Lower lobe of right lung (tissue), 2 donors: ENCODE measurements at regions not wholly inside any gene's neighbourhood (a gene's known extent, or its start where the extent isn't known, plus 50 kb on each side); places are given as distances from the start of the nearest gene placed in this dataset.
A peak's percentile ranks its signal among the peaks of the same experiment; 100 is the strongest.

ENCODE experiments used
- ATAC-seq, 2 donors: fragments of 200-7000 bp; cut with Tn5 transposase; one replicate each; pipeline ENCODE4 v1.9.1; 2020 to 2022; ENCODE audit warnings: mild to moderate bottlenecking in 2 of 2, moderate library complexity in 2 of 2
- DNase-seq: peaks from one replicate; pipeline ENCODE4 v3.0.0-alpha.2; 2020
- H3K27ac ChIP-seq: fragments of 200-600 bp; one replicate; pipeline ENCODE4 v1.8.0; 2022
- H3K27me3 ChIP-seq: fragments of 200-600 bp; one replicate; pipeline ENCODE4 v1.8.0; 2022; ENCODE audit warnings: low read depth
- H3K36me3 ChIP-seq: fragments of 200-600 bp; one replicate; pipeline ENCODE4 v1.8.0; 2022; ENCODE audit warnings: mild to moderate bottlenecking
- H3K4me1 ChIP-seq: fragments of 200-600 bp; one replicate; pipeline ENCODE4 v1.8.0; 2022
- H3K4me3 ChIP-seq: fragments of 200-600 bp; one replicate; pipeline ENCODE4 v1.8.0; 2022; ENCODE audit warnings: mild to moderate bottlenecking
- H3K9me3 ChIP-seq: fragments of 200-600 bp; one replicate; pipeline ENCODE4 v1.8.0; 2022
- CTCF ChIP-seq: fragments of 200-600 bp; IDR thresholded peaks from one replicate; pipeline ENCODE4 v1.8.0; 2022; ENCODE audit warnings: antibody characterized with exemption, mild to moderate bottlenecking
- intact Hi-C: fragments of 100-400 bp; cut with DNase I; formaldehyde crosslinking; loops from one replicate; pipeline ENCODE4 v1.11.0; 2022
- donor health status: DM: no; HTN: yes; CAD: no; lungs with severe emphysema.

DNA sequence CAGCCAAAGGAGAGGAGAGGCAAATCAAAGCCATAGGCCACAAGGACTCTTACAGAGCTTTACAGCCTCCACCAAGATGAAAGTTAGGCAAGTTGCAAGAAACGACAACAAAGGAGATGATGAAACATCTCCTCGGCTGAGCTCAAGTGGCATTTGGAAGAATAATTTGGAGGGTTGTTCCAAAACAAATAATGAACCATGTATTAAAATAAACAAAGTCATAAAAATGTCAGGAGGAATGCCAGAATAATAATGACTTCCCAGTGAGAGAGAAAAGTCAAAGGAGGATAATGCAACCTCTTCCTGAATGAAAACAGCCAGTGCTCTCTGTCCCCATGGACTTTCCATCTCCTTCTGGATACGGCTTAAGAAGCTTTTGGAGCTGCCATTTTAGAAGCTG lies 371.4 kb upstream of the ID4 start:
- no peak for TF ChIP-seq CTCF
- ATAC-seq, result peak; percentile 70 to 87
- DNase-seq, result no peak
- peak overlapping the region; percentile 72 for H3K27ac ChIP-seq
- H3K9me3 ChIP-seq, result no peaks in the 10 kb centered on the region
- H3K36me3 ChIP-seq, result no peaks in the 10 kb centered on the region
- peaks cover 11% of the 10 kb centered on the region for H3K4me1 ChIP-seq
- intact Hi-C loops, result no loop called here
- no peak overlapping the region for H3K4me3 ChIP-seq
- no peaks in the 10 kb centered on the region for H3K27me3 ChIP-seq

GRCh38 chr6:19470333-19470732 lies 366.8 kb upstream of the ID4 start:
- TF ChIP-seq CTCF, result no peak
- H3K4me1 ChIP-seq, result peaks cover 7% of the 10 kb centered on the region
- H3K27me3 ChIP-seq, result no peaks in the 10 kb centered on the region
- H3K4me3 ChIP-seq, result no peak overlapping the region
- intact Hi-C loops, result no loop called here
- no peaks in the 10 kb centered on the region for H3K36me3 ChIP-seq
- H3K9me3 ChIP-seq, result no peaks in the 10 kb centered on the region
- H3K27ac ChIP-seq, result no peak overlapping the region
- no peak for ATAC-seq
- DNase-seq, result no peak

GRCh38 chr6:19472153-19472552 lies 365.0 kb upstream of the ID4 start:
- no peaks in the 10 kb centered on the region for H3K27me3 ChIP-seq
- H3K4me3 ChIP-seq, result no peak overlapping the region
- no peak for TF ChIP-seq CTCF
- ATAC-seq, result no peak
- no peaks in the 10 kb centered on the region for H3K9me3 ChIP-seq
- H3K27ac ChIP-seq, result no peak overlapping the region
- intact Hi-C loops, result no loop called here
- H3K4me1 ChIP-seq, result no peaks in the 10 kb centered on the region
- H3K36me3 ChIP-seq, result no peaks in the 10 kb centered on the region
- no peak for DNase-seq

GRCh38 chr6:19472850-19473249 lies 364.3 kb upstream of the ID4 start:
- no peak for TF ChIP-seq CTCF
- intact Hi-C loops, result no loop called here
- DNase-seq (no peak), ATAC-seq (no peak)
- H3K9me3 ChIP-seq, result no peaks in the 10 kb centered on the region
- no peaks in the 10 kb centered on the region for H3K36me3 ChIP-seq
- no peak overlapping the region for H3K4me3 ChIP-seq
- H3K27me3 ChIP-seq, result no peaks in the 10 kb centered on the region
- no peaks in the 10 kb centered on the region for H3K4me1 ChIP-seq
- no peak overlapping the region for H3K27ac ChIP-seq

GRCh38 chr6:19477563-19477962 lies 359.6 kb upstream of the ID4 start:
- no peaks in the 10 kb centered on the region for H3K4me1 ChIP-seq
- no peaks in the 10 kb centered on the region for H3K27me3 ChIP-seq
- H3K4me3 ChIP-seq, result no peak overlapping the region
- no peaks in the 10 kb centered on the region for H3K36me3 ChIP-seq
- ATAC-seq (peak in 1 of 2 donors; percentile 39), DNase-seq (no peak)
- no peak overlapping the region for H3K27ac ChIP-seq
- intact Hi-C loops, result no loop called here
- TF ChIP-seq CTCF, result no peak
- no peaks in the 10 kb centered on the region for H3K9me3 ChIP-seq

DNA sequence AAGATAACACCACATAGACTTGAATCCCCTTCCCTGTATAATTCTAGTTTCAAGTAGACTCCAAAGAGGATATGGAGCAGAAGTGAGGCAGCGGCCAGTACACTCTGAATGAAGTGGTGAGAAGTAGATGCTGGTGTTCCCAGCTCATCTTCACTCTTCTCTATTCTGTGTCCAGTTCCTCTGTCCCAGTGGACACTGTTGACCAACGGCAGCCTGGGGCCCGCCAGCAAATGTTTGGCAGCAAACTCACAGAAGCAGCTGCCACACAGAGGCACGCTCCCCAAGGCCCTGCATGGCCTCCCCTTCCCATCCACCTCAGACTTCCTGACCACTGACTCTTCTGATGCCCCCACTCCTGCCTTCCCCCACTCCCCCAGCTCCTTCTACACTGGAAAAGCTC lies 358.9 kb upstream of the ID4 start:
- no peaks in the 10 kb centered on the region for H3K36me3 ChIP-seq
- no peak for TF ChIP-seq CTCF
- H3K4me3 ChIP-seq, result no peak overlapping the region
- DNase-seq (no peak), ATAC-seq (no peak)
- no peaks in the 10 kb centered on the region for H3K27me3 ChIP-seq
- H3K9me3 ChIP-seq, result no peaks in the 10 kb centered on the region
- no peak overlapping the region for H3K27ac ChIP-seq
- intact Hi-C loops, result no loop called here
- H3K4me1 ChIP-seq, result no peaks in the 10 kb centered on the region
